GM18519 (cell line): ENCODE measurements at regions not wholly inside any gene's neighbourhood (a gene's known extent, or its start where the extent isn't known, plus 50 kb on each side); places are given as distances from the start of the nearest gene placed in this dataset.

ENCODE experiments used
- ATAC-seq: cut with Tn5 transposase; IDR thresholded peaks from one replicate; pipeline ENCODE4 v1.9.1; 2021; ENCODE audit warnings: mild to moderate bottlenecking, moderate library complexity; ENCODE audit not compliant: unreplicated experiment, low FRiP score

- ATAC-seq = no peak
Measured at GRCh38 chr7:145327646-145328045, 491.8 kb upstream of the TPK1 start.

GRCh38 chr7:145324081-145324480 lies 488.2 kb upstream of the TPK1 start:
- no peak for ATAC-seq

- ATAC-seq = no peak
Measured at GRCh38 chr7:145313551-145313950, 477.7 kb upstream of the TPK1 start.

DNA sequence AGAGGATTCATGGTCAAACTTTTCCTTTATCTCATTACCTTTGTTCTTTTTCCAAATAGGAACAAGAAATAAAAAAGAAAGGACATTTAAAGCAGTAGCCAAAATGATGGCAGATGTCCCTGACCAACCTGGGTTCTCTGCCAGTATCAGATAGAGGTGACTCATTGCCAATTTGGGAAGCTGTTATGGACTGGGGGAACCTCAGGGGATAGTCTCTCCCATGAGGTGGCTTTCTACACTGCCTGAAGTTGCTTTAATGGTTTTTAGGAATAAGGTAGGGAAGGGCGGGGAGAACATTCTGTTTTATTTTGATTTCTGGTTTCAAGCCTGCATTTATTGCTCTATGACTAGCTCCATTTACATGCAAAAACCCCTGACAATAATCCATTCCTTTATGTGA lies 457.9 kb upstream of the TPK1 start:
- no peak for ATAC-seq

GRCh38 chr7:145293228-145293701 lies 457.4 kb upstream of the TPK1 start:
- ATAC-seq = no peak

DNA sequence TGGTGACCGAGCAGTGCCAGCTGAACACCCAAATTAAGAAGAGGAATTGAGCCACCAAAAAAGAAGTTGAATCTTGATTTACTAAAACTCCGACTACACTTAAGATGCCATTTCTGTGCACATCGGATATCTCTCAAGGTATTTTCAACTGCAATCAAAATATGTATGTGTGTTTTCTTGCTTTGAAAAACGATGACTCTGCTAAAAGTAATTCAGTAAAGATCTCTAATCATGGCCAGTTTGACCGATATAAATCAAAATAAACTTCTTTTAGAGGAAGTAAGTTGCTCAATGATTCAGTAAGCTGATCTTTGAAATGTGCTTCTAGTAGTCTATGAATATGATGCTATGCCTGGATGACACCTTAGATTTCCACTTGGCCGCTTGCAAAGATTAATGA lies 453.5 kb upstream of the TPK1 start:
- no peak for ATAC-seq

DNA sequence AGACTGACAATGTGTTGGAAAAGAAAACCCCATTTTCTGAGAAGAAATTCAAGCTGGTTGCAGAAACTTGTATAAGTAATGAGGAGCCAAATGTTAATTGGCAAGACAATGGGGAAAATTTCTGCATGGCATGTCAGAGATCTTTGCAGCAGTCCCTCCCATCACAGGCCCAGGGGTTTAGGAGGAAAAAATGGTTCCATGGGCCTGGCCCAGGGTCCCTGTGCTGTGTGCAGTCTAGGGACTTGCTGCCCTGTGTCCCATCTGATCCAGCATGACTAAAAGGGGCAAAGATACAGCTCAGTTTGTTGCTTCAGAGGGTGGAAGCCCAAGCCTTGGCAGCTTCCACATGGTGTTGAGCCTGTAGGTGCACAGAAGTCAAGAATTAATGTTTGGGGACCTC lies 440.3 kb upstream of the TPK1 start:
- no peak for ATAC-seq

GRCh38 chr7:145269418-145270161 lies 433.7 kb upstream of the TPK1 start:
- no peak for ATAC-seq

DNA sequence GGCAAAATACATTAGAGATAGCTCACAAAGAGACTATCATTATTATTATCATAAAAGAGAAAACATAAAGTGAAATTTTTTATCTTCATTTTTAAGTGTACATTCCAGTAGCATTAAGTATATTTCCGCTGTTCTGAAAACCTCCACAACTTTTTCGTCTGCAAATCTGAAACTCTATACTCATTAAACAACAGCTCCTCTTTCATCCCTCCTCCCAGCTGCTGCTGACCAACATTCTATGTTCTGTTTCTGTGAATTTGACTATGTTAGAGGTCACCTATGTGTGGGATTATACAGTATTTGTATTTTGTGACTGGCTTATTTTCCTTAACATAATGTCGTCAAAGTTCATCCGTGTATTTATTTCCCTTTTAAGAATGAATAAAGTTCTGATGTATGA lies 429.3 kb upstream of the TPK1 start:
- ATAC-seq = no peak

DNA sequence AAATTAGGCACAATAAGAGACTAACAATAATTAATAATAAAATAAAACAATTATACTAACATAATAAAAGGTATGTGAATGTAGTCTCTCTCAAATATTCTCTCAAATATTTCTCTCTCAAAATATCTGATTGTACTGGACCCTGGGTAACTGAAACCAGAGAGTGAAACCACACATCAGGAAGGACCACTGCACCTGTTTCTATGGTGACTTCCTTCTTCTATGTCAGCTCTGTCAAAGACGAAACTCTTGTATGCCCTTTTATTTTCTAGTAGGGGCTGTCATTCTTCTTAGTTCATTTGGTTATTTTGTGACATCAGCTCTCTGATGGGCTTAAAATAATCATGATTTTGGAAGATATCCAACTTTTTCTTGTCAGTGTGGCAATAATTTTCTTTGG lies 428.0 kb upstream of the TPK1 start:
- no peak for ATAC-seq

DNA sequence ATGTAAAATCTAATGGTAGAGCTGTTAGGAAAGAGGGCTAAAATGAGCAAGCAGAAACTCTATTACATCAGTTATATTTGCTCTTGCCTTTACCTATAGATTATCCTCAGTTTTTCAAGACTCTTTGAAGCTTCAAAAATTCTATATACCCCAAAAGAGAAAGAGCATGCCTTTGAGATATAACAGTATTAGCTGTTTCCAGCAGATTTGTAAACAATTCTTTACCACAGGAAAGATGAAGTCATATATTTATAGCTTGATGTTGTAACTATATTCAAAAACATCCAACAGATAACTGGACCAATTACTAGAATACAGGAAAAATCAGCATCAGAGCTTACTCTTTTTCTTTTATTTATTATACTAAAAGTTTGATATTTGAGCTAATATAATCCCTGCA lies 416.2 kb upstream of the TPK1 start:
- no peak for ATAC-seq

GRCh38 chr7:145224775-145225174 lies 388.9 kb upstream of the TPK1 start:
- ATAC-seq = no peak

DNA sequence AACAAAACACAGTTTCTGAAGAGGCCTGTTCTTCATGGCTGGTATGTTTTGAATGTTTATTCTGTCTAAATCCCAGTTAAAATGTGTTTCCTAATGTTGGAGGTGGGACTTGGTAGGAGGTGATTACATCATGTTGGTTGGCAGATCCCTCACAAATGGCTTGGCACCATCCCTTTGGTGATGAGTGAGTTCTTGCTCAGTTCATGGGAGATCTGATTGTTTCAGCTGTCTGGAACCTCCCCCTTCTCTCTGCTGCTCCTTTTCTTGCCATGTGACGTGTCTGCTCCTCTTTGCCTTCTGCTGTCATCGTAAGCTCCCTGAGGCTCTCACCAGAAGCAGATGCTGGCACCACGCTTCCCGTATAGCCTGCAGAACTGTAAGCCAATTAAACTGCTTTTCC lies 383.6 kb upstream of the TPK1 start:
- ATAC-seq = no peak

- no peak for ATAC-seq
Measured at GRCh38 chr7:145216866-145217265, 381.0 kb upstream of the TPK1 start.

DNA sequence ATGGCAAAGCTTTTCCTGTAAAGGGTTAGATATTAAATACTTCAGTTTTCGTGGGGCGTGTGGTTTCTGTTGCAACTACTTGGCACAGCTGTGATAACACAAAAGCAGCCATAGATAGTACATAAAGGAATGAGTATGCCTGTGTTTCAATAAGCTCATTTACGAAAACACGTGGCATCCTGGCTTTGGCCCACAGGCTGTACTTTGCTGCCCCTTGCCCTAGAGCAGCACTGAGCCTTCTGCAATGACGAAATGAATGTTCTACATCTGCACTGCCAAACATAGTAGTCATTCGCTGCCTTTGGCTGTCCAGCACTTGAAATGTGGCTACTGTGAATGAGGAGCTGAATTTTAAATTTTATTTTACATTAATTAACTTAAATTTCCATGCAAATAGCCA lies 376.2 kb upstream of the TPK1 start:
- no peak for ATAC-seq

DNA sequence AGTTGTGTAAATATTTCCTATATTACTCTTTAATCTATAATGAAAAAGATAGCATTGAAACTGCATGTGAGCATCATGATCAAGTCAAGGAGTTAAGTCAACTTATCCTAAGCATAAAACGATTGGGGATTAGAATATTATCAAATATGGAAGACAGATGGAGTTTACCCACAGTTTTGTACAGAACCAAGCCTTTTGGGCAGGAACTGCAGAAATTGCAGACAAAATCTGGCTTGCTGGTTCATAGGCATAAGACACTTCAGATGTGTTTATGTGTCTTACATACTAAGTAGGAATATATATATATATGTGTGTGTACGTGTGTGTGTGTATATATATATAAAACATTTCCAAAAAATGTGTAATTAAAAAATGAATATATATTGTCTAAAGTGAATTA lies 375.4 kb upstream of the TPK1 start:
- ATAC-seq = no peak

GRCh38 chr7:145193951-145194350 lies 358.1 kb upstream of the TPK1 start:
- no peak for ATAC-seq

DNA sequence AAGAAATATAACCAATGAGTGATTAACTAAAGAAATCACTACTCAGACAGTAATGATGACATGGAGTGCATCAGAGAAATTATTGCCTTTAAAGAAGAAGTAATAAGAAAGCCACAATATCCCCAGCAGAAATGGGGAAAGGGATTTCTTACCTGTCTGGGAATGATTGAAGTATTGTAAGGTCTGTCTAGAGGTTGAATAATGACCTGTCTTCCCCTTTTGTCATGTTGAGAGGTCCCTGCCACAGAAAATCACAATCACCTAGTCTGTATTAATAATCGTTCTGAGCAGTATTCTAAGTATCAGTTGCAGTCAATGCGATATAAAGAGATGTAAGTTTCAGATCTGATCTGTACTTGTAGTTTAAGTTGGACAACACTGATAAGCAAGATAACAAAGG lies 349.1 kb upstream of the TPK1 start:
- ATAC-seq = no peak

- ATAC-seq = no peak
Measured at GRCh38 chr7:145183069-145183468, 347.2 kb upstream of the TPK1 start.

GRCh38 chr7:145175366-145175765 lies 339.5 kb upstream of the TPK1 start:
- no peak for ATAC-seq

GRCh38 chr7:145169908-145170307 lies 334.1 kb upstream of the TPK1 start:
- ATAC-seq = no peak

DNA sequence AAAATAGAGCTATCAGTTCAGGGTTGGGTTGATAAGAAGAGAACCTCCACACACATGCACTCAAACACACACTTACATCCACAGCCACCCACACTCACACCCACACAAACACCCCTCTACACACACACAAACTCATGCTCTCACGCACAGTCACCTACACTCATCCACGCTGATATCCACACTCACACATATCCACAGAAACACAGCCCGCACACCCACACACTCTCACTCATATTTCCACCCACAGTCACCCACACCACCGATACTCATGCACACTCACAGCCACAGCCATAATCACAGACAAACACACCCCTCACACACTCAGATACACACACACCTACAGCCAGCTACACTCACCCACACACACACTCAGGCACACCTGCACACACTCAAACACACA lies 333.0 kb upstream of the TPK1 start:
- ATAC-seq = no peak

DNA sequence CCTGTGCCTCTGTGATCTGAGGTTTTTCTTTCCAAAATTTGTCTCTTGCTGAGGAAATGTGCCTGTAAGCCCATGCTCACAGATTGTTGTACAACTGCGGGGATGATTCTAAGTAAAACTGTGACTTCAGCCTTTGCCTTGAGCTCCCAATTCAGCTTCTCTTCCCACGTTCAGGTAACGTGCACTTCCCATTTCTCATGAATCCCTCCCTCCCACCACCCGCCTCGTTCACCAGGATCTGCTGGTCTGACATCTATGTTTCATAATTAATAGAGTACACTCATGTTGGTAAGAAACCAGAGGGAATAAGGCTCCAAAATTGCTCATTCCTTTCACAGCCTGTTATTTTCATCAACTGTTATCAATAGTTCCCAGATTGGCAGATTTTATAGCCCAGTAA lies 332.6 kb upstream of the TPK1 start:
- ATAC-seq = no peak
